ENCODE measurements at regions not wholly inside any gene's neighbourhood (a gene's known extent, or its start where the extent isn't known, plus 50 kb on each side); places are given as distances from the start of the nearest gene placed in this dataset.

GRCh38 chr7:82507976-82508677 lies 64.5 kb upstream of the CACNA2D1 start:
- peak; percentile 89 for ATAC-seq
- peak overlapping the region; percentile 37; the same call in 1 of the 2 replicates for H3K4me3 ChIP-seq
- no peaks in the 10 kb centered on the region for H3K27me3 ChIP-seq (ENCODE audit: insufficient read depth)
- H3K4me2 ChIP-seq = 0 out of 2 replicates have a peak overlapping the region, but pooled peaks have one; percentile 15
- H3K27ac ChIP-seq (ENCODE audit: low read depth) = no peak overlapping the region
- Mint-ChIP-seq H3K9me3 (peaks cover 5% of the 10 kb centered on the region; the same call in 2 of the 3 replicates), H3K27me3 (ENCODE audit: insufficient read depth, low read depth, poor library complexity) (no peaks in the 10 kb centered on the region), H3K4me3 (peak overlapping the region; percentile 41; the same call in 2 of the 3 replicates), H3K4me1 (peaks cover 9% of the 10 kb centered on the region), H3K27ac (no peak overlapping the region), H3K36me3 (ENCODE audit: low read depth) (peaks cover 11% of the 10 kb centered on the region; the same call in 2 of the 3 replicates)
- H3K36me3 ChIP-seq (ENCODE audit: insufficient read depth) = no peaks in the 10 kb centered on the region
- H4K20me1 ChIP-seq (replicated peaks; ENCODE audit: insufficient read depth) = no peaks in the 10 kb centered on the region
- no peaks in the 10 kb centered on the region for H3F3A ChIP-seq (replicated peaks; ENCODE audit: low read depth)
- H3K9me2 ChIP-seq (ENCODE audit: insufficient read depth) = no peaks in the 10 kb centered on the region
- no peak overlapping the region for H2AFZ ChIP-seq
- peak; percentile 46 for DNase-seq (ENCODE audit: low spot score)
- no peak for TF ChIP-seq JUNB (IDR thresholded peaks at IDR 0.05; ENCODE audit: unreplicated experiment)
- no peak for TF ChIP-seq EZH2phosphoT487 (IDR thresholded peaks at IDR 0.05; ENCODE audit: unreplicated experiment)
- no peak for TF ChIP-seq ZNF331 (CRISPR knock-in tag; IDR thresholded peaks at IDR 0.05; ENCODE audit: low read depth)
- TF ChIP-seq ETS1 (IDR thresholded peaks at IDR 0.05) = no peak
- TF ChIP-seq CTCF (conservative IDR thresholded peaks at IDR 0.05; ENCODE audit: low read depth in 2 of 2) = no peak
- TF ChIP-seq REST (IDR thresholded peaks at IDR 0.05; ENCODE audit: unreplicated experiment) = no peak
- no peak for TF ChIP-seq POLR2AphosphoS5 (IDR thresholded peaks at IDR 0.05; ENCODE audit: low read depth)
- TF ChIP-seq STAT1 (IDR thresholded peaks at IDR 0.05; ENCODE audit: unreplicated experiment) = no peak
- TF ChIP-seq ZNF114 (CRISPR knock-in tag; IDR thresholded peaks at IDR 0.05) = no peak
- TF ChIP-seq ZNF462 (CRISPR knock-in tag; IDR thresholded peaks at IDR 0.05) = no peak
- no peak for TF ChIP-seq NANOG (IDR thresholded peaks at IDR 0.05; ENCODE audit: borderline replicate concordance)
- no peak for TF ChIP-seq CREB1 (CRISPR knock-in tag; IDR thresholded peaks at IDR 0.05; ENCODE audit: low read depth)
- TF ChIP-seq EZH2 (IDR thresholded peaks at IDR 0.05; ENCODE audit: low read depth, unreplicated experiment) = no peak
- peaks cover 6% of the 10 kb centered on the region; the same call in 1 of the 2 replicates for H3K4me1 ChIP-seq (ENCODE audit: insufficient read depth)
- H3K79me2 ChIP-seq (replicated peaks; ENCODE audit: insufficient read depth) = no peaks in the 10 kb centered on the region

Measured in GM23338 (cell line).